ENCODE measurements at regions not wholly inside any gene's neighbourhood (a gene's known extent, or its start where the extent isn't known, plus 50 kb on each side); places are given as distances from the start of the nearest gene placed in this dataset.

- no peak for DNase-seq (ENCODE audit: low read depth)
- no peak overlapping the region for H3K4me3 ChIP-seq (ENCODE audit: low read depth, low read length)
- no peak for TF ChIP-seq CTCF (conservative IDR thresholded peaks at IDR 0.05; ENCODE audit: low read depth, low read length)
Measured at GRCh38 chr17:83144421-83145357, 65.3 kb downstream of the METRNL start.

DNA sequence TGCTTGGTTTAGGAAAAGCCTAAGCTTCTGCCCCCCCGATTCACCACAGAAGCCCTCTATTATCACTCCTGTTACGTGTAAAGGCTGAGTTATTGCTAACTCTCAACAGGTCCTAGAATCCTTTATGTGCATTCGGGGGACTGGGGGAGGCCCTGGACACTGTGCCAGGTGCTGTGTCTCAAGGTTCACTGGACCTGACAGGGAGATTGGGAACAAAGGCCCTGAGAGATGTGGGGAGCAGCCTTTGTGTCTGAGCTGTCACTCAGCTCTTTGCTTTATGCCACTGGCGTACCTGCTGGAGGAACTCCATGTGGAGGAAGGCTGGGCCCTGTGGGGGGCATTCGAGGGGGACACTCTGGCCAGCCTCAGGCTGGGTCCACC lies 65.9 kb downstream of the METRNL start:
- H3K4me3 ChIP-seq (ENCODE audit: low read depth, low read length) = no peak overlapping the region
- no peak for DNase-seq (ENCODE audit: low read depth)
- TF ChIP-seq CTCF (conservative IDR thresholded peaks at IDR 0.05; ENCODE audit: low read depth, low read length) = no peak

DNA sequence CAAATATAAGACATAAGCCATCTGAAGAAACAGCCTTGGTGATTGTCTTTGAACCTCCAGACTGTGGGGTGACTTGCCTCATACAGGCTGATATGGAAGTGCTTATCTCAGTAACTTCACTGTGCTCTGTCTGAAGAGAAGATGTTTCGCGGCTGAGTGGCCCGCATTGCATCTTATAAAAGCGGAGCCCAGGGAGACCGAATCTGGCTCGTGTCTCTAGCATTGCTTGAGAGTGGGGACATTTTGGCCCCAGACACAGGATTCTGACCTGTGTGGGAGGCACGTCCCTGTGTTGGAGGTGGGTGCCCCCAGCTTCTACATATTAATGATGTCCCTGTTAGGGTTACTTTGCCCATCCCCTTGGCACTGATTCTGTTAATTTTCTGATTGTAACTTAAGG lies 66.4 kb downstream of the METRNL start:
- no peak for TF ChIP-seq CTCF (conservative IDR thresholded peaks at IDR 0.05; ENCODE audit: low read depth, low read length)
- H3K4me3 ChIP-seq (ENCODE audit: low read depth, low read length) = no peak overlapping the region
- no peak for DNase-seq (ENCODE audit: low read depth)

- no peak overlapping the region for H3K4me3 ChIP-seq (ENCODE audit: low read depth, low read length)
- no peak for DNase-seq (ENCODE audit: low read depth)
- no peak for TF ChIP-seq CTCF (conservative IDR thresholded peaks at IDR 0.05; ENCODE audit: low read depth, low read length)
Measured at GRCh38 chr17:83146347-83146746, 66.9 kb downstream of the METRNL start.

DNA sequence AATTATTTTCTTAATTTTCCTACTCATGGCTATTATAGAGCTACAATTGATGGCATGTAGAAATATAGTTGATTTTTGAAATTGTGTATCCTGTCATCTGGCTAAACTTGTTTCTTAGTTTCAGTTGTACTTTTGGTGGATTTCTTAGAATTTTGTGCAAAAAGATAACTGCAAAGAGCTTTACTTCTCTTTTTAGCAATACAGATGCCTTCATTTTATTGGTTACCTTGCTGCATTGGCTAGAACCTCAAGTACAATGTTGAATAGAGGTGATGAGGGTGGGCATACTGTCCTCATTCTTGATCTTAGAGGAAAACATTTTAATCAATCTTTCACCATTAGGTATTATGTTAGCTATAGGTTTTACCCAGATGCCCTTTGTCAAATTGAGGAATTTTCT lies 67.9 kb downstream of the METRNL start:
- DNase-seq (ENCODE audit: low read depth) = no peak
- TF ChIP-seq CTCF (conservative IDR thresholded peaks at IDR 0.05; ENCODE audit: low read depth, low read length) = no peak
- H3K4me3 ChIP-seq (ENCODE audit: low read depth, low read length) = no peak overlapping the region

GRCh38 chr17:83148317-83149028 lies 69.1 kb downstream of the METRNL start:
- no peak for TF ChIP-seq CTCF (conservative IDR thresholded peaks at IDR 0.05; ENCODE audit: low read depth, low read length)
- DNase-seq (ENCODE audit: low read depth) = no peak
- no peak overlapping the region for H3K4me3 ChIP-seq (ENCODE audit: low read depth, low read length)

Data from epithelial cell of proximal tubule (primary cell).